ENCODE measurements at regions not wholly inside any gene's neighbourhood (a gene's known extent, or its start where the extent isn't known, plus 50 kb on each side); places are given as distances from the start of the nearest gene placed in this dataset.

DNA sequence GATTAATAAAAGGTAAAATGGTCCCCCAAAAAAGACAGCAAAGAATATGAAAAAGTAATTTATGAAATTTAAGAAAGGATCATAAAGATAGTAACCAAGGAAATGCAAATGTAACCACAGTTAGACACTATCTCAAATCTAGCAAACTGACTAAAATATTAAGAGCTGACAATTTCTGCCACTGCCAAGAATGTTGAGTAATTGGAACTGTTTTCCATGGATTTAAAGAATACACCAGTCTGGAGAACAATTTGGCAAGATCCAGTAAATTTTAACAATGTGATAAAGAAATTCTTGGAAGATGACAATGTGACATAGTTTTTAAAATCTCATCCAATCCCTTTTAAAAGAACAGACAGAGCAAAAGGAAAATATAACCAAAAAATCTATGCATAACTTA, 798.0 kb upstream of the MGAT4C start:
- Histone ChIP-seq H4K20me1 (ENCODE audit: insufficient read depth, low read length) (no peaks in the 10 kb centered on the region), H3K4me3 (ENCODE audit: insufficient read depth, low read depth, low read length) (no peak overlapping the region), H3K27me3 (ENCODE audit: insufficient read depth, low read length) (no peaks in the 10 kb centered on the region), H3K4me1 (ENCODE audit: insufficient read depth, low read length) (no peaks in the 10 kb centered on the region), H3K36me3 (ENCODE audit: insufficient read depth, low read length) (no peaks in the 10 kb centered on the region), H2AFZ (ENCODE audit: low read depth, low read length) (no peak overlapping the region), H3K4me2 (ENCODE audit: low read length) (no peak overlapping the region), H3K9me3 (ENCODE audit: insufficient read depth, low read depth, low read length) (no peaks in the 10 kb centered on the region), H3K79me2 (ENCODE audit: insufficient read depth, low read length) (no peaks in the 10 kb centered on the region), H3K27ac (ENCODE audit: low read depth, low read length) (no peak overlapping the region), H3K9ac (ENCODE audit: low read length) (no peak overlapping the region)
- Mint-ChIP-seq H3K36me3 (ENCODE audit: low read depth, unreplicated experiment) (no peaks in the 10 kb centered on the region), H3K4me3 (ENCODE audit: unreplicated experiment) (no peak overlapping the region), H3K9me3 (ENCODE audit: unreplicated experiment) (no peaks in the 10 kb centered on the region), H3K27ac (ENCODE audit: unreplicated experiment) (no peak overlapping the region), H3K4me1 (ENCODE audit: low read depth, unreplicated experiment) (no peaks in the 10 kb centered on the region), H3K27me3 (ENCODE audit: low read depth, unreplicated experiment) (no peaks in the 10 kb centered on the region)
- FAIRE-seq (no peak), DNase-seq (ENCODE audit: low read depth) (peak; percentile 46)
- no peak for TF ChIP-seq EZH2 (IDR thresholded peaks at IDR 0.05; ENCODE audit: insufficient read depth, low read length)
- TF ChIP-seq, protein P1, sequence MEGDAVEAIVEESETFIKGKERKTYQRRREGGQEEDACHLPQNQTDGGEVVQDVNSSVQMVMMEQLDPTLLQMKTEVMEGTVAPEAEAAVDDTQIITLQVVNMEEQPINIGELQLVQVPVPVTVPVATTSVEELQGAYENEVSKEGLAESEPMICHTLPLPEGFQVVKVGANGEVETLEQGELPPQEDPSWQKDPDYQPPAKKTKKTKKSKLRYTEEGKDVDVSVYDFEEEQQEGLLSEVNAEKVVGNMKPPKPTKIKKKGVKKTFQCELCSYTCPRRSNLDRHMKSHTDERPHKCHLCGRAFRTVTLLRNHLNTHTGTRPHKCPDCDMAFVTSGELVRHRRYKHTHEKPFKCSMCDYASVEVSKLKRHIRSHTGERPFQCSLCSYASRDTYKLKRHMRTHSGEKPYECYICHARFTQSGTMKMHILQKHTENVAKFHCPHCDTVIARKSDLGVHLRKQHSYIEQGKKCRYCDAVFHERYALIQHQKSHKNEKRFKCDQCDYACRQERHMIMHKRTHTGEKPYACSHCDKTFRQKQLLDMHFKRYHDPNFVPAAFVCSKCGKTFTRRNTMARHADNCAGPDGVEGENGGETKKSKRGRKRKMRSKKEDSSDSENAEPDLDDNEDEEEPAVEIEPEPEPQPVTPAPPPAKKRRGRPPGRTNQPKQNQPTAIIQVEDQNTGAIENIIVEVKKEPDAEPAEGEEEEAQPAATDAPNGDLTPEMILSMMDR (IDR thresholded peaks at IDR 0.05; ENCODE audit: insufficient read depth, low read depth, low read length): no peak

DNA sequence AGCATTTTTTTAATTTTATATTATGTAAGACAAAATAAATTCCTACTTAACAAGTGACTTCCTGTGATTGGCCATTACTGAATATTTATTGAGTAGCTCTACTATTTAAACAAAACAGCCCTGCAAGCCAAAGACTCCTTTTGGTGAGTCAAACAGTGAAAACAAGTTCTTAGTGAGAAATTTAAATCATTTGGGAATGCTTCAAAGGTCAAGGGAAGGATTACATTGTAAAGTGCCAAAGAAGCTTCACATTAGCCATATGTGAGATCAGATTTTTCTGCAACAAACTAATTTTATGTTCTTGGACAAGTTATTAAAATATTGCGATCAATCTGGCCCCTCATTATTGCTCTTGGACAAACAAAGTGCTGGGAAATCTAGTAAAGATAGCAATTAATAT, 795.4 kb upstream of the MGAT4C start:
- H3K9me3 Mint-ChIP-seq (ENCODE audit: unreplicated experiment): no peaks in the 10 kb centered on the region
- H3K27ac ChIP-seq (ENCODE audit: low read depth, low read length): no peak overlapping the region
- DNase-seq (ENCODE audit: low read depth) (no peak), FAIRE-seq (no peak)
- no peak overlapping the region for H3K4me3 Mint-ChIP-seq (ENCODE audit: unreplicated experiment)
- no peaks in the 10 kb centered on the region for H3K36me3 Mint-ChIP-seq (ENCODE audit: low read depth, unreplicated experiment)
- no peaks in the 10 kb centered on the region for H3K27me3 Mint-ChIP-seq (ENCODE audit: low read depth, unreplicated experiment)
- no peak overlapping the region for H2AFZ ChIP-seq (ENCODE audit: low read depth, low read length)
- H3K4me1 ChIP-seq (ENCODE audit: insufficient read depth, low read length): no peaks in the 10 kb centered on the region
- no peaks in the 10 kb centered on the region for H3K36me3 ChIP-seq (ENCODE audit: insufficient read depth, low read length)
- H3K27ac Mint-ChIP-seq (ENCODE audit: unreplicated experiment): no peak overlapping the region
- no peaks in the 10 kb centered on the region for H3K9me3 ChIP-seq (ENCODE audit: insufficient read depth, low read depth, low read length)
- H4K20me1 ChIP-seq (ENCODE audit: insufficient read depth, low read length): no peaks in the 10 kb centered on the region
- no peak for TF ChIP-seq EZH2 (IDR thresholded peaks at IDR 0.05; ENCODE audit: insufficient read depth, low read length)
- TF ChIP-seq, protein P1 (IDR thresholded peaks at IDR 0.05; ENCODE audit: insufficient read depth, low read depth, low read length): no peak
- no peak overlapping the region for H3K4me3 ChIP-seq (ENCODE audit: insufficient read depth, low read depth, low read length)
- no peaks in the 10 kb centered on the region for H3K27me3 ChIP-seq (ENCODE audit: insufficient read depth, low read length)
- no peak overlapping the region for H3K9ac ChIP-seq (ENCODE audit: low read length)
- H3K4me2 ChIP-seq (ENCODE audit: low read length): no peak overlapping the region
- H3K79me2 ChIP-seq (ENCODE audit: insufficient read depth, low read length): no peaks in the 10 kb centered on the region
- no peaks in the 10 kb centered on the region for H3K4me1 Mint-ChIP-seq (ENCODE audit: low read depth, unreplicated experiment)

DNA sequence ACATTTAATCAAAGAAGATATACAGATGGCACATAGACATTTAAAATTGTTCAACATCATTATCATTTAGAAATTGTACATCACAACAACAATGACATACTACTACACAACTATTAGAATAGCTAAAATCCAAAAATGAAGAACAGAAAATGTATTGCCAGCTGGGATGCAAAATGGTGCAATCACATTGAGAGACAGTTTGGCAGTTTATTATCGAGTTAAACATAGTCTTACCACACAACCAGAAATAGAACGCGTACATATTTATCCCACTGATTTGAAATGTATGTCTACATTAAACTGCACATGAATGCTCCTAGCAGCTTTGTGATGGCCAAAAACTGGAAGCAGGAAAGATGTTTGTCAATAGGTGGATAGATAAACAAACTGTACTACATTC, 791.5 kb upstream of the MGAT4C start:
- FAIRE-seq: no peak

More for the DNA sequence above, 791.5 kb upstream of the MGAT4C start:
- H3K4me3 Mint-ChIP-seq (ENCODE audit: unreplicated experiment): no peak overlapping the region
- Histone ChIP-seq H3K4me2 (ENCODE audit: low read length) (no peak overlapping the region), H3K4me1 (ENCODE audit: insufficient read depth, low read length) (no peaks in the 10 kb centered on the region), H3K79me2 (ENCODE audit: insufficient read depth, low read length) (no peaks in the 10 kb centered on the region), H3K9me3 (ENCODE audit: insufficient read depth, low read depth, low read length) (no peaks in the 10 kb centered on the region), H3K36me3 (ENCODE audit: insufficient read depth, low read length) (no peaks in the 10 kb centered on the region), H3K27ac (ENCODE audit: low read depth, low read length) (no peak overlapping the region), H3K27me3 (ENCODE audit: insufficient read depth, low read length) (no peaks in the 10 kb centered on the region), H3K4me3 (ENCODE audit: insufficient read depth, low read depth, low read length) (no peak overlapping the region), H3K9ac (ENCODE audit: low read length) (no peak overlapping the region), H2AFZ (ENCODE audit: low read depth, low read length) (no peak overlapping the region), H4K20me1 (ENCODE audit: insufficient read depth, low read length) (no peaks in the 10 kb centered on the region)
- H3K36me3 Mint-ChIP-seq (ENCODE audit: low read depth, unreplicated experiment): no peaks in the 10 kb centered on the region
- H3K27ac Mint-ChIP-seq (ENCODE audit: unreplicated experiment): no peak overlapping the region
- DNase-seq (ENCODE audit: low read depth): no peak
- H3K4me1 Mint-ChIP-seq (ENCODE audit: low read depth, unreplicated experiment): no peaks in the 10 kb centered on the region
- H3K9me3 Mint-ChIP-seq (ENCODE audit: unreplicated experiment): no peaks in the 10 kb centered on the region
- no peaks in the 10 kb centered on the region for H3K27me3 Mint-ChIP-seq (ENCODE audit: low read depth, unreplicated experiment)
- TF ChIP-seq, protein P1 (IDR thresholded peaks at IDR 0.05; ENCODE audit: insufficient read depth, low read depth, low read length): no peak
- no peak for TF ChIP-seq EZH2 (IDR thresholded peaks at IDR 0.05; ENCODE audit: insufficient read depth, low read length)

Measured in astrocyte (in vitro differentiated cells and primary cell).